ENCODE measurements at regions not wholly inside any gene's neighbourhood (a gene's known extent, or its start where the extent isn't known, plus 50 kb on each side); places are given as distances from the start of the nearest gene placed in this dataset.

- TF ChIP-seq, protein P1, sequence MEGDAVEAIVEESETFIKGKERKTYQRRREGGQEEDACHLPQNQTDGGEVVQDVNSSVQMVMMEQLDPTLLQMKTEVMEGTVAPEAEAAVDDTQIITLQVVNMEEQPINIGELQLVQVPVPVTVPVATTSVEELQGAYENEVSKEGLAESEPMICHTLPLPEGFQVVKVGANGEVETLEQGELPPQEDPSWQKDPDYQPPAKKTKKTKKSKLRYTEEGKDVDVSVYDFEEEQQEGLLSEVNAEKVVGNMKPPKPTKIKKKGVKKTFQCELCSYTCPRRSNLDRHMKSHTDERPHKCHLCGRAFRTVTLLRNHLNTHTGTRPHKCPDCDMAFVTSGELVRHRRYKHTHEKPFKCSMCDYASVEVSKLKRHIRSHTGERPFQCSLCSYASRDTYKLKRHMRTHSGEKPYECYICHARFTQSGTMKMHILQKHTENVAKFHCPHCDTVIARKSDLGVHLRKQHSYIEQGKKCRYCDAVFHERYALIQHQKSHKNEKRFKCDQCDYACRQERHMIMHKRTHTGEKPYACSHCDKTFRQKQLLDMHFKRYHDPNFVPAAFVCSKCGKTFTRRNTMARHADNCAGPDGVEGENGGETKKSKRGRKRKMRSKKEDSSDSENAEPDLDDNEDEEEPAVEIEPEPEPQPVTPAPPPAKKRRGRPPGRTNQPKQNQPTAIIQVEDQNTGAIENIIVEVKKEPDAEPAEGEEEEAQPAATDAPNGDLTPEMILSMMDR (IDR thresholded peaks at IDR 0.05 in 8 of 11, conservative IDR thresholded peaks at IDR 0.05 in 3 of 11): no peak
- TF ChIP-seq POLR2A (IDR thresholded peaks at IDR 0.05) (no peak), POLR2AphosphoS5 (IDR thresholded peaks at IDR 0.05) (no peak)
Observed at GRCh38 chr5:68759593-68759992, 334.2 kb upstream of the SLC30A5 start.
